Neural progenitor cell (in vitro differentiated cells): ENCODE measurements at regions not wholly inside any gene's neighbourhood (a gene's known extent, or its start where the extent isn't known, plus 50 kb on each side); places are given as distances from the start of the nearest gene placed in this dataset.
A peak's percentile ranks its signal among the peaks of the same experiment; 100 is the strongest.
"Not testable (repeated sequence)": the region's sequence is repeated elsewhere in the genome, so short reads cannot be mapped to it uniquely, and the experiment has no call there.

ENCODE experiments used
- DNase-seq: peaks from one replicate; pipeline ENCODE4 v3.0.0-alpha.2; 2016; ENCODE audit warnings: low spot score
- H2AFZ ChIP-seq: fragments of 200-600 bp; sonication (generic); replicated peaks from 2 replicates; pipeline ENCODE4 v1.6.1; 2016; ENCODE audit warnings: antibody characterized with exemption
- H3F3A ChIP-seq: fragments of 200-600 bp; sonication (generic); 2 replicates; pipeline ENCODE4 v1.6.1; 2016; ENCODE audit warnings: antibody characterized with exemption, low read depth
- H3K27ac ChIP-seq: fragments of 200-600 bp; sonication (generic); 2 replicates; pipeline ENCODE4 v1.5.1; 2016; ENCODE audit warnings: mild to moderate bottlenecking
- H3K27me3 ChIP-seq: fragments of 200-600 bp; sonication (generic); 2 replicates; pipeline ENCODE4 v1.6.1; 2016; ENCODE audit warnings: mild to moderate bottlenecking, moderate library complexity
- H3K36me3 ChIP-seq: fragments of 200-600 bp; sonication (generic); 2 replicates; pipeline ENCODE4 v1.5.1; 2016
- H3K4me1 ChIP-seq: fragments of 200-600 bp; sonication (generic); 2 replicates; pipeline ENCODE4 v1.6.1; 2016; ENCODE audit warnings: mixed run types
- H3K4me2 ChIP-seq: fragments of 200-600 bp; sonication (generic); 2 replicates; pipeline ENCODE4 v1.6.1; 2016
- H3K4me3 ChIP-seq: fragments of 200-600 bp; sonication (generic); 2 replicates; pipeline ENCODE4 v1.5.1; 2016
- H3K79me2 ChIP-seq: fragments of 200-600 bp; sonication (generic); 2 replicates; pipeline ENCODE4 v1.6.1; 2016; ENCODE audit warnings: low read depth
- H3K9ac ChIP-seq: fragments of 200-600 bp; sonication (generic); 2 replicates; pipeline ENCODE4 v1.6.1; 2016
- H3K9me3 ChIP-seq: fragments of 200-600 bp; sonication (generic); 2 replicates; pipeline ENCODE4 v1.5.1; 2016; ENCODE audit warnings: low read depth
- H4K20me1 ChIP-seq: fragments of 200-600 bp; sonication (generic); 2 replicates; pipeline ENCODE4 v1.6.1; 2016; ENCODE audit warnings: low read depth
- H3K27ac Mint-ChIP-seq: 3 replicates; pipeline ENCODE4 v1.8.0; 2021; ENCODE audit warnings: mixed read lengths
- H3K27me3 Mint-ChIP-seq: 2 replicates; pipeline ENCODE4 v1.8.0; 2022; ENCODE audit warnings: low read depth, mild to moderate bottlenecking, inconsistent platforms, moderate library complexity, mixed read lengths; ENCODE audit not compliant: insufficient read depth
- H3K36me3 Mint-ChIP-seq: 3 replicates; pipeline ENCODE4 v1.8.0; 2021; ENCODE audit warnings: mixed read lengths
- H3K4me1 Mint-ChIP-seq: 3 replicates; pipeline ENCODE4 v1.8.0; 2021; ENCODE audit warnings: mixed read lengths
- H3K4me3 Mint-ChIP-seq: 3 replicates; pipeline ENCODE4 v1.8.0; 2021; ENCODE audit warnings: mild to moderate bottlenecking, moderate library complexity, mixed read lengths
- H3K9me3 Mint-ChIP-seq: 3 replicates; pipeline ENCODE4 v1.8.0; 2020; ENCODE audit warnings: mixed read lengths
- EZH2 ChIP-seq: fragments of 200-600 bp; sonication (generic); IDR thresholded peaks from 2 replicates; pipeline ENCODE4 v1.6.1; 2017; ENCODE audit warnings: antibody characterized with exemption, mild to moderate bottlenecking, moderate library complexity
- EZH2phosphoT487 ChIP-seq: fragments of 200-600 bp; sonication (generic); IDR thresholded peaks from 2 replicates; pipeline ENCODE4 v1.6.1; 2017; ENCODE audit warnings: antibody characterized with exemption
- TF ChIP-seq, protein P1 (sequence below): fragments of 200-600 bp; sonication (generic); IDR thresholded peaks from 2 replicates; pipeline ENCODE4 v1.5.1; 2017; ENCODE audit warnings: antibody characterized with exemption, mild to moderate bottlenecking

- Histone ChIP-seq H3K27me3 (no peaks in the 10 kb centered on the region), H3F3A (no peaks in the 10 kb centered on the region), H3K79me2 (no peaks in the 10 kb centered on the region), H3K36me3 (no peaks in the 10 kb centered on the region), H4K20me1 (no peaks in the 10 kb centered on the region), H3K4me1 (no peaks in the 10 kb centered on the region), H3K9ac (no peak overlapping the region), H3K9me3 (no peaks in the 10 kb centered on the region), H2AFZ (no peak overlapping the region), H3K27ac (no peak overlapping the region), H3K4me2 (no peak overlapping the region), H3K4me3 (no peak overlapping the region)
- DNase-seq = no peak
- peaks cover 2% of the 10 kb centered on the region for H3K27me3 Mint-ChIP-seq
- no peak overlapping the region for H3K27ac Mint-ChIP-seq
- H3K4me1 Mint-ChIP-seq = peaks cover 6% of the 10 kb centered on the region
- H3K36me3 Mint-ChIP-seq = no peaks in the 10 kb centered on the region
- H3K4me3 Mint-ChIP-seq = peak overlapping the region; percentile 53
- H3K9me3 Mint-ChIP-seq = no peaks in the 10 kb centered on the region
- TF ChIP-seq EZH2phosphoT487 (no peak), EZH2 (no peak)
- TF ChIP-seq, protein P1, sequence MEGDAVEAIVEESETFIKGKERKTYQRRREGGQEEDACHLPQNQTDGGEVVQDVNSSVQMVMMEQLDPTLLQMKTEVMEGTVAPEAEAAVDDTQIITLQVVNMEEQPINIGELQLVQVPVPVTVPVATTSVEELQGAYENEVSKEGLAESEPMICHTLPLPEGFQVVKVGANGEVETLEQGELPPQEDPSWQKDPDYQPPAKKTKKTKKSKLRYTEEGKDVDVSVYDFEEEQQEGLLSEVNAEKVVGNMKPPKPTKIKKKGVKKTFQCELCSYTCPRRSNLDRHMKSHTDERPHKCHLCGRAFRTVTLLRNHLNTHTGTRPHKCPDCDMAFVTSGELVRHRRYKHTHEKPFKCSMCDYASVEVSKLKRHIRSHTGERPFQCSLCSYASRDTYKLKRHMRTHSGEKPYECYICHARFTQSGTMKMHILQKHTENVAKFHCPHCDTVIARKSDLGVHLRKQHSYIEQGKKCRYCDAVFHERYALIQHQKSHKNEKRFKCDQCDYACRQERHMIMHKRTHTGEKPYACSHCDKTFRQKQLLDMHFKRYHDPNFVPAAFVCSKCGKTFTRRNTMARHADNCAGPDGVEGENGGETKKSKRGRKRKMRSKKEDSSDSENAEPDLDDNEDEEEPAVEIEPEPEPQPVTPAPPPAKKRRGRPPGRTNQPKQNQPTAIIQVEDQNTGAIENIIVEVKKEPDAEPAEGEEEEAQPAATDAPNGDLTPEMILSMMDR = no peak
Observed at GRCh38 chr6:15158821-15159619, 86.8 kb upstream of the JARID2 start.

- H3K36me3 ChIP-seq = no peaks in the 10 kb centered on the region
- no peaks in the 10 kb centered on the region for H3K79me2 ChIP-seq
- Mint-ChIP-seq H3K9me3 (no peaks in the 10 kb centered on the region), H3K27me3 (peaks cover 2% of the 10 kb centered on the region), H3K4me3 (no peak overlapping the region), H3K4me1 (peaks cover 8% of the 10 kb centered on the region), H3K36me3 (no peaks in the 10 kb centered on the region), H3K27ac (no peak overlapping the region)
- no peak overlapping the region for H2AFZ ChIP-seq
- no peaks in the 10 kb centered on the region for H4K20me1 ChIP-seq
- peaks cover 2% of the 10 kb centered on the region for H3F3A ChIP-seq
- TF ChIP-seq EZH2phosphoT487 = no peak
- no peak for TF ChIP-seq EZH2
- TF ChIP-seq, protein P1 = no peak
- H3K4me1 ChIP-seq = peaks cover 3% of the 10 kb centered on the region
- no peaks in the 10 kb centered on the region for H3K27me3 ChIP-seq
- DNase-seq = no peak
- H3K27ac ChIP-seq = no peak overlapping the region
- no peak overlapping the region for H3K4me2 ChIP-seq
- H3K9me3 ChIP-seq = no peaks in the 10 kb centered on the region
- no peak overlapping the region for H3K9ac ChIP-seq
- H3K4me3 ChIP-seq = no peak overlapping the region
Observed at GRCh38 chr6:15160812-15161211, 85.1 kb upstream of the JARID2 start.

- not testable (repeated sequence) for H3K9me3 Mint-ChIP-seq, H3K27me3 Mint-ChIP-seq, H3K9me3 ChIP-seq, H3K27ac ChIP-seq, H3K79me2 ChIP-seq, H3K9ac ChIP-seq, H3K27ac Mint-ChIP-seq, H3K27me3 ChIP-seq, H2AFZ ChIP-seq, DNase-seq, H3K4me3 ChIP-seq, H3K4me2 ChIP-seq, H3K4me3 Mint-ChIP-seq, H3K36me3 ChIP-seq, H3K36me3 Mint-ChIP-seq, H4K20me1 ChIP-seq
- Histone ChIP-seq H3K4me1 (peaks cover 11% of the 10 kb centered on the region), H3F3A (peaks cover 11% of the 10 kb centered on the region)
- peaks cover 22% of the 10 kb centered on the region for H3K4me1 Mint-ChIP-seq
Observed at GRCh38 chr6:15164855-15165254, 81.0 kb upstream of the JARID2 start.

GRCh38 chr6:15166121-15166520 lies 79.7 kb upstream of the JARID2 start:
- Histone ChIP-seq H4K20me1 (peaks cover 2% of the 10 kb centered on the region), H2AFZ (no peak overlapping the region), H3K27ac (no peak overlapping the region), H3K4me2 (peak overlapping the region; percentile 28), H3K4me1 (peaks cover 24% of the 10 kb centered on the region), H3K79me2 (no peaks in the 10 kb centered on the region), H3K36me3 (no peaks in the 10 kb centered on the region), H3K4me3 (no peak overlapping the region), H3F3A (peaks cover 24% of the 10 kb centered on the region), H3K27me3 (no peaks in the 10 kb centered on the region), H3K9me3 (no peaks in the 10 kb centered on the region), H3K9ac (no peak overlapping the region)
- Mint-ChIP-seq H3K27ac (no peak overlapping the region), H3K4me1 (peaks cover 34% of the 10 kb centered on the region), H3K36me3 (no peaks in the 10 kb centered on the region), H3K9me3 (peaks cover 2% of the 10 kb centered on the region), H3K4me3 (peak overlapping the region; percentile 9), H3K27me3 (peaks cover 3% of the 10 kb centered on the region)
- peak; percentile 74 for DNase-seq
- TF ChIP-seq, protein P1 = no peak
- TF ChIP-seq EZH2phosphoT487 = no peak
- no peak for TF ChIP-seq EZH2
